Fibroblast of skin of left biceps (primary cell): ENCODE measurements at regions not wholly inside any gene's neighbourhood (a gene's known extent, or its start where the extent isn't known, plus 50 kb on each side); places are given as distances from the start of the nearest gene placed in this dataset.

ENCODE experiments used
- DNase-seq, 2 experiments: peaks; one replicate each; pipeline ENCODE4 v3.0.0-alpha.2; 2013; ENCODE audit warnings: low read depth in 2 of 2

DNA sequence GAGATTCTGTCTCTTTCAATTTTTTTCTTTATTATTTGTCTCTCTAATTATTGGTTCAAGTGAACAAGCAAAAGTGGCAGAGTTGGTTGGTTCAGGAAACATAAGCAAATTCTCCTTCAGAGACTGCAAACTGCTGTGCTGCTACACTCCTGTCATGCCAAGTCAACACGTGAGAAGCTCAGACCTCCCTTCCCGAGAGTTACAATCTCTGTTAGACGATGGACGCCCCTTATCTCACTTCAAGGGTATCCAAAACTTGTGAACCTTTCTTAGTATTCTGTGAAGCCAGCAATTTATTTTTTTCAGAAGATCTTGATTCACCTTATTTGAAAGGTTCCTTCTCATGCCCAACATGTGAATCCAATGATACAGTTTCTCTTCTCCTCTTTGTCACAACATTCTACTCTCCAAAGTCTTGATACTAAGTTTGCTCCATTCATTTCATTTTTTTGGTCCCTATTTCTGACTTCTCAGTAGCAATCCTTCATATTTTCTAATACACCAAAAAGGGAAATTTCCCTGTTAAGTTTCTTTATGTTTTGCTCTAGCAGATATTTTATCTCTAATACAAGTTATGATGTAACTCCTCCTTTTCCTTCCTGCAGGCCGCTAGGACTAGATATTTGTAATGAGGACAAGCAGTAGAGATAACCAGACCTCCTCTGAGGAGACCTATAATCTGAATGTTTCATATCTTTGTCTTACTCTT, 448.8 kb upstream of the CITED2 start:
- no peak for DNase-seq

DNA sequence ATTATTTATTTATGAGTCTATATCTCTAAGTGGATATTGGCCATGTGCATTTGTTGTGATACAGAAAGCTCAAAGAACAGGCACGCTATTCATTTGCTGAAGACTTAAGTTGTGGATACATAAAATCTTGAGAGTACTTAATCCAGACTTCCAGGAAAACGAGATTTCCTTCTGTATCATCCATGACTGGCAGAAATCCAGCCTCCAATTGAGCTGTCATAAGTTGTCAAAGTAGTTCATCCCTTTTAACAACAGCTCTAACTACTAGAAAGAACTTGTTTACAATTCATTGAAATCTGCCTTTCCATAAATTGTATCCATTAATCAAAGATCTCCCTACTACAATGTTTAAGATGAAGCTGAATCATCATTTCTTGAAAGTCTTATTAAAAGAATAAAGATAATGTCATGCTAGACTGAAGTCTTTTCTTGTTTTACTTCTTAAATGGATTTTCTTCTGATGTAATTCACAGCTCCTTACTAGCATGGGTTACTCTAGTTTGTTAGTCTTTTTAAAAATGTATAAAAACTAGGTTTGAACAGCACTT, 447.3 kb upstream of the CITED2 start:
- no peak for DNase-seq

DNA sequence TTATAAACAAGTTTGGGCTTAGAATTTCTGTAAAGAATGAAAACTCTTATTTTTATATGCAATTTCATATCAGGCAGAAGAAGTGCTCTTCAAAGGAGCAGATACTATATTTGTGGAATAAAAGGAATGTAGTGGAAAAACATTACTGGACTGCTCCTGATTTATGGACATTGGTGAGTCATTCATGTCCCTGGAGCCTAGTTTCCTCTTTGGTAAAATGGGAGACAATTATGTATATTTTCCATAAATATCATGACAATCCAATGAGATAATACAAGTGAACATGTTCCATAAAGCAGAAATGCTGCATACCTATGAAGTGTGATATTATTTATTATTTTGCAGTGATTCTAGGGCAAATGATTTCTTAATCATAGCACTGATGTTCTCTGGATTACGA, 445.8 kb upstream of the CITED2 start:
- peak; percentile 73 to 81 for DNase-seq

DNA sequence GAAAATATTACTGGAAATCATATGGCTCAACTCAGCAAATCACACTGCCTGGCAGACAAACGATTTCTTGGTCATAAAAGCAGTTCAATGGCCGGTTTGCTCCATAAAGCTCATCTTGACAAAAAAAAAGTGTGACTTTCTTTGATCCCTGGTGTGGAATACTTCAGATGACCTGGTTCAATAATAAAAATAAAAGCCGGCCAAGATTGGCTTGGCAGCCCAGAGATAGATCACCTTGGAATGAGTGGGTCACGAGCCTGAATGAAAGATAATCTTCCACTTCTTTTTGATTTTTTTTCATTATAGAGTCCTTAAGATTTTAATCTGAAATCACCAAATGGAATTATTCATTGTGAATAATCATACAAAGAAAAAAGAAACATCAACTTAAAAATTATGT, 445.3 kb upstream of the CITED2 start:
- DNase-seq = no peak

DNA sequence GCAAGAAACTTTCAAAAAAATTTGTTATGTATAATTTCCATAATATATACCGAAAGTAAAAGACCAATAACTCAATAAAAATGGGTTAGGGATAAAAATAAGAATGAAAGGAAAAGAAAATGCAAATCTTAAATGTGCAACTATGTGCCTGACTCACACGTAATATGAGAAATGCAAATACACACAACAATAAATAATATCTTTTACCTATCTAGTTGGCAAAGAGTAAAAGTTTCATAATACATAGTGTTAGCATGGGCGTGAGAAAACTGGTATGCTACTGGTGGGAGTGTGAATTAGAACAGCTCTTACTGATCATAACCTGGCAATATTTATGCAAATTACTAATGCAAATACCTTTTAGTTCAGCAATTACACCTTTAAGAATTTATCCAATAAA, 438.5 kb upstream of the CITED2 start:
- DNase-seq = no peak

DNA sequence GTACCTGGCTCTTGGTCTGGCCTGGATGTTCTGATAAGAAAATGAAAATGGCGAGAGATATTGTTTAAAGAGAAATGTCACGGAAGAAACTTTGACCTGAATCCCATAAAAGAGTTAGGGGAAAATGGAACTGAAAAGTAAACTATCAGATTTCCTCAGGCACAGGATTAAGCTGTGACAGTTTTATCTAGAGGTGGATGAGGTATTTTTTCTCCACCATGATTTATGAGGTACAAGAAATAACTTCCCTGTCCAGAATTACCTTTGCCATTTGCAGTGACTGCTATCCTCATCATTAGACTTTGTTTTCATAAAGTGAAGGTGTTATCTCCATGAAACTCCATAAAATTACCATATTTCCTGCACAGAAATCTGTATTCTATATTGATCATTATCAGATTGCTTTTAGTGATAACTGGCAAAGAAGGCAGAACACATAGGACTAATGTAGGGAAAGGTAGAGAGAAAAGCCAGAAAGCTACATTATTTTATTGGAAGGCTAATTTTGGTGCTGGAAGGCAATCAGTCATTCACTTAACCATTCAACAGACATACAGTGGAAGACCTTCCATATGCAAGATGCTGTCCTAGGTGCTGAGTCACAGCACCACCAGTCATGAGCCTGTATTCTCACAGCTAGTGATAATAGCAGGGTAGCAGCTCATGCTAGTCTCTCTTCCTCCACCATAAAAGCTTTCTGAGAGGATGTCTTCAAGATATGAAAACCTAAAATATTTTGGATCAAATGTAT, 427.3 kb upstream of the CITED2 start:
- DNase-seq = no peak

DNA sequence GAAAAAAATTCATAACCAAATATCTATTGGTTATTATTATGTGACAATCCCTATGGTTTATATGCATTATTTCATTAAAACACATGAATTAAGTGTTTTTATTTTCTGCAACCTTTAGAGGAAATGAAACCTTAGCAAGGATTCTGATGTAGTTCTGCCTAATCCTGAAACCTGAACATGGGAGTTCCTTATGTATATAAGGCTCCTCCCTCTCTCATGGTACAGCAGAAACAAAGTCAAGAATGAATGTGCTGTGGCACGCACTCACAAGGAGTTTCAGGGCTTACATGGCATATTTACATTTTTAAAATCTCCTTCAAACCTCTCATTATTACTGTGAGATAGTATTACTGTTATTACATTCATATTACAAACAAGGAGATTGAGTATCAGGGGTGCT, 426.4 kb upstream of the CITED2 start:
- no peak for DNase-seq

DNA sequence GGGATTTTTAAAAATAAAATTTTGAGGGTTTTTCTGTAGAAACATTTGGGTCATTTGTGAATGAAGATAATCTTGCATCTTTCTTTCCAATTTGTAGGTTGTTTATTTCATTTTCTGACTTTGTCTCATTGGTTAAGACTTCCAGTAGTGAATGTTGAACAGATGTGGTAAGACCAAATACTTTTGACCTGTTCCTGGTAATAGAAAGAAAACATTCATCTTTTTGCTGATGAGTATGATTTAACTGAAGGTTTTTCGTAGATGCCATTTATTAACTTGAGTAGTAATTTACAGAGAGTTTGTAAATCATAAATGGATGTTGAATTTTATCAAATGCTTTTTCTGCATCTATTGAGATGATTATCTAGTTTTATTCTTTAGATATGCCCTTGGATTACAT, 416.1 kb upstream of the CITED2 start:
- DNase-seq = no peak

DNA sequence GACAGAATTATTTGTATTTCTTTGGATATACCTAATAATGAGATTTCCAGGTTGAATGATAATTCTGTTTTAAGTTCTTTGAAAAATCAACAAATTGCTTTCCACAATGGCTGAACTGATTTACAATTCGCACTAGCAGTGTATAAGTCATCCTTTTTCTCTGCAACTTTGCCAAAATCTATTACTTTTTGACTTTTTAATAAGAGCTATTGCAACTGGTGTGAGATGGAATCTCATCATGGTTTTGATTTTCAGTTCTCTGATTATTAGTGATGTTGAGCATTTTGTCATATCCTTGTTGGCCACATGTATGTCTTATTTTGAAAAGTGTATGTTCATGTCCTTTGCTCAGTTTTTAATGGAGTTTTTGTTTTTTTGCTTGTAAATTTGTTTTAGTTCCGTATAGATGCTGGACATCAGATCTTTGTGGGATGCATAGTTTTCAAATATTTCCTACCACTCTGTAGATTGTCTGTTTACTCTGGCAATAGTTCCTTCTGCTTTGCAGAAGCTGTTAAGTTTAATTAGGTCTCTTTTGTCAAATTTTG, 409.8 kb upstream of the CITED2 start:
- no peak for DNase-seq

DNA sequence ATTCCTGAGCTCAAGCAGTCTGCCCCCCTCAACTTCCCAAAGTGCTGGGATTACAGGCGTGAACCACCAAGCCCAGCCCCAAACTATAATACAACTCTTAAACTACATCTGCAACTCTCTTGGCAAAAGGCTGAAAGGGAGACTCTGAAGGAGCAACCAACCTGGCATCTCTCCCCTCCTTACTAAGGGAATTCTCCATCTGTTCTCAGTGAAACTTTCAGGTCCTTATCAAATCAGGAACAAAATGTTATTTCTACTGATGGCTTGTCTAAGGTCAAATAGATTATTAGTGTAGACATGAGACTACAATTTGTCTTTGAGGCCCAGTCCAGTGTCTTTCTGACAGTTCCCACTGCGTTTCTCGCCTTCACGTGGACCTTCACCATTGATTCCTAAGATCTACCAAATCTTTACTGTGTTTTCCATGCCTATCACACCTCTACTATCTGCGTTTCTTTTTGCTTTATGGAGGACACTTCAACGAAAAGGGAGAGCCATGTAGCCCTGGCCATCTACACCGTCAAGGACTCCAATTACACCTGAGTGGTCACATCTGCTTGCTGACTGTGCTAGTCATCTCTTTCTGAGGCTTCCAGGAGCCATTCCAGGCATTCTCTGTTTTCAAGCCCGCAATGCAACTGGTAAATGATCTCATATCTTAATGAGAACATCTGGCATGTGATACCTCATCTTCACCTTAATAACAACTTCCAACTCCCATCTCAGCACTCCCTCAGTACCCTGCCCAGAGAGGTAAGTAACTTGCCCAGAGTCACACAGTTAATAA, 405.7 kb upstream of the CITED2 start:
- DNase-seq = no peak

DNA sequence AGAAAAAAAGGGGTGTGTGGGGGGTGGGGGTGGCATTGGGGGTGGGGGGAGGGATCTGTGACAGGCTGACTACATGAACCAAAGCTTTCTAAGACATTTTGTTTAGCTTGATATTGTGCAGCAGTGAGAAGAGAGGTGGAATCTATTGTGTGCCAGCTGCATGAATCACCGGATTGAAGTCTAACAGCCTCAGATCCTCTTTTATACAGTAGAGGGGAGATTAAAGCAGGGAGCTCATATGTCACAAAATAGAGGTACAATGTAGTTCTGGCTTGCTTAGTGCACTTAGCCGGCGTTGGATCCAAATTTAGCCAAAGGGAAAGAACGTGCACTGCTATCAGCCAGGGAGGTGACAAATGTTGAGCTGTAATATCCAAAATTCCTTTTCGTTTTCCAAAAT, 404.2 kb upstream of the CITED2 start:
- DNase-seq = no peak

DNA sequence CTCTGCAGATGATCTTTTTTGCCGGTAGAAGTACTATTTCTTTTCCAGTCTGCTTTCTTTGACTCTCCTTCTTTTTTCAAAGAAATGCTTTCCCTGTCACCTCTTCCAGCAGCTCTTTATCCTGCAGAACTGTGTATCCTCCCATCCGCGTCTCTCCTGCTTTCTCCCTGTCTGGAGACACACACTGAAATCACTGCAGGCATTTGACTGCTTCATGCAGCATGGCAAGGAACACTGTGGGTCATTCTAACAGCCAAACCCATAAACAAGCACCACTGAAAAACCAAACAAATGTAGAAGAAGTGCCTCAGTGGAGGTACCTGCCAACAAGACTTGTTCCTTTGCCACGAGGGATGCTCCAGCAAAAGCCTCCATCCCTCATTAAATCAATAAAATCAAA, 403.7 kb upstream of the CITED2 start:
- DNase-seq = no peak

DNA sequence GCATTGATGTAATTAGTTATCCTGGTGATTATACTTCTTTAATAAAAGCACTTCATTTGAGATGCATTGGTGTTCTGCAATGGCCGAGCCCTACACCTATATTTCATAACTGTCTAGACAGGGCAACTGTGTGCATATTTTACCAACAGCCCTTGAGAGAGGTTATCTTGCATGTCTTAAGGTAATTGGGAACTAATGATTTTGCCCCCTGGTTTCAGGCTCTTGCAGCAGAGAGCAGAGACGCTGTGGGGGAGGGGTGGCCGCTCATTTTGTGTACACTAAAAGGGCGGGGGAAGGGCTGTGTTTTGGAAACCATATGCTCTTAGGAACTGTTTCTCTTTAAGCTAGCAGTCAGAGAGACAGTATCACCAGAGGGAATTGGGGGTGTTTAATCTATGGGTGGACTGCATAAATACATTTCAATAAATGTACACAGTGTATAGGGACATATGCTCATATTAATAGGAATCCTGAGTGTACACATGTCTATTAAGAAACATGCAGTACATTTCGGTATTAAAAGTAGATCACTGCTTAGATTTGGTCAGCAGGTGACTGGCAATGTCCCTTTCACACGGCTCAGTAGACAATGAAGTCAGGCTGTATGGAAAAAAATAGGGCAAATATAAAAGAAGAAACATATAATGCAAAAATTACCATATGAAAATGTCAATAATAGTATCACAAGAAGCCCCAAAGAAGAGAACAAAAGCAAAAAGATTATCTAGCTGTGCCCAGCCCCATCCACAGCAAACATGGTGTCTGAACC, 402.9 kb upstream of the CITED2 start:
- DNase-seq = no peak

DNA sequence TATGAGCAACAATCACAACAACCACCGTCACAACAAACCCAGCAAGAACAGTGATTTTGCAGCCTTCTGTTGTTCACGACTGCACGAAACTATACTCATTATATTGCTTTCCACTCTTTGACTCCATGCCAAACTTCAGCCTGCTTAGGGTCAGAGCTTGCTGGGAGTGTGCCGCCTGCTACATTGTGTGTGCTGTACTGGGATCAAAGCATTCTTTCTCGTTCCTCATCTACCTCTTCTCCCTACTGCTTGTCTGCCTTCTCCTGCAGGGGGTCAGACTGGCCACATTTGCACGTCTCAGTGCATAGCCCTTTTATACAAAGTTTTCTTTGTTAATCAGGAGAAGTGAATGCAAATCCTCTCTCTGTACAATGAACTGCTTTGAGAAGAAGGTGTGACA, 401.6 kb upstream of the CITED2 start:
- no peak for DNase-seq

DNA sequence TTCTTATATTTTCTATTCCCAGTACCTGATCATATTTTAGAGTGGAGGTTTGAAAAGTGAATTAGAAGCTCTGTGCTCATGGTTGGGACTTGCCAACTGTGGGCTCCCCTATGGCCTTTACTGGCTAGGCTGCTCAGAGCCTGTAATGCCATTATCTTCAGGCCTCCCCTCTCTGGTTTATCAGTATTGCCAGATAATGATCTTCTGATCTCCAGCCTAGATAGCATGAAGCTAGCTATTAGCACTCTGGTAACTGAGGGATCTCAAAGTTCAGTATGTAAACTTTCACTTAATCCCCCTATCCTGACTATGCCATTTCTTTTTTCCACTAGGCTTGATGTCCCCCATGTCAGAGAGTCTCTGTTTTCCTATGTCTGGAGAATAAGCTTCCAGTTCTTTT, 393.7 kb upstream of the CITED2 start:
- DNase-seq = no peak

DNA sequence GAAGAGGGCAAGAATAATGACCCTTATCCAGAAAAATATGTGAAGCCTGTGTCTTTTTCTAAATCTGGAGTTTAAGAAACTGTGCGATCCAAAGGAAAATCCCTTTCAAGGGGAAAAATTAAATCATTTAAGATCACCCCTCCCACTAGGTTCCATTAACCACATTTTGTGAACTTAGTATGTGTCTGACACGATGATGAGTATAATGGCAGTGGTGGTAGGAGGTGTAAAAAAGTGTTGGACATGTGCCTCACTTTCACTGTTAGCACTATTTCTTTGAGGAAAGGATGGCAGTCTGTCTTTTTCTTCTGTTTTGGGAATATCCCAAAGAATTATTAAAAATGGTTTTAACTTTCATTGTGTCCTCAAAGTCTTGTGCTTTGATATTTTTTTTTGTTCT, 392.3 kb upstream of the CITED2 start:
- DNase-seq = no peak

DNA sequence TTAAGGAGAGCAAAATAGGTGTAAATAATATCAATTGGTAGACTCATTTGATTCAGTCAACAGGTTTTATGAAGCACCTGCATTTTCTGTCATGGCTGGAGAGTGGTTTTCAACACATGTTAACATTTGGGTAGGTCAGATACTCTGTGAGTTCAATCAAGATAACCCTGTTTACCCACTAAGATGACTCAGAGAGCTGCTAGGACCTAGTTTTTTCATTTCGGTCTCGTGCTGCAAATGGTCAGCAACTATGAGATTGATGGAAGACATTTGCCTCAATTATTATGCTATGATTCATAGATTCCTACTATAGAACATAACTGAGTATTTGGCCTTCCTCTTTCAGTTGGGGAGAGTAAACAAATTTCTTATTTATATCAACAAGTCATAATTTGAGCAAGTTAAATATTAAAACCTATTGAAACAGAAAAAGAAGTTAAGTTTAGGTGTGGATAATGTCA, 391.4 kb upstream of the CITED2 start:
- no peak for DNase-seq

DNA sequence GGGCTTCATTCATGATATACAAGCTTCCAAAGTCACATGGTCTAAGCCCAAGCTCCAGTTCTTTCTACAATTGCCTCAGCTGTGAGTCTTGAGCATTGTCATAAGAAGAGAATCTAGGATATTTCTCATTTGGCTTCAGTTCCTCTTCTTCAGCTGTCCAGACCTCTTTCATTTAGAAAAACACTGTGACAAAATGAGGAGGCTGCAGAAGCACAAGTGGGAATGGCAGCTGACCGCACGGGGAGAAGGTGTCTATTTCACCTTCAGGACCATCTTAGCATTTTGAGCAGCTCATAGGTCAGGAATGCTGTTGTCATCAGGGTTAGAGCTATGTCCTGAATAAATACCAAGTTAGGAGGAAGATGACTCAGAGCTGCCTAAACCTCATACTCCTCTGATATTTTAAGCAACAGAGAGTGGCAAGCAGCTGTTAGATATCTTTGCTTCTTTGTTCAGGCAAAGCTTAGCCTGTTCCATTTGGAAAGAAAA, 390.1 kb upstream of the CITED2 start:
- peak; percentile 95 to 96 for DNase-seq

DNA sequence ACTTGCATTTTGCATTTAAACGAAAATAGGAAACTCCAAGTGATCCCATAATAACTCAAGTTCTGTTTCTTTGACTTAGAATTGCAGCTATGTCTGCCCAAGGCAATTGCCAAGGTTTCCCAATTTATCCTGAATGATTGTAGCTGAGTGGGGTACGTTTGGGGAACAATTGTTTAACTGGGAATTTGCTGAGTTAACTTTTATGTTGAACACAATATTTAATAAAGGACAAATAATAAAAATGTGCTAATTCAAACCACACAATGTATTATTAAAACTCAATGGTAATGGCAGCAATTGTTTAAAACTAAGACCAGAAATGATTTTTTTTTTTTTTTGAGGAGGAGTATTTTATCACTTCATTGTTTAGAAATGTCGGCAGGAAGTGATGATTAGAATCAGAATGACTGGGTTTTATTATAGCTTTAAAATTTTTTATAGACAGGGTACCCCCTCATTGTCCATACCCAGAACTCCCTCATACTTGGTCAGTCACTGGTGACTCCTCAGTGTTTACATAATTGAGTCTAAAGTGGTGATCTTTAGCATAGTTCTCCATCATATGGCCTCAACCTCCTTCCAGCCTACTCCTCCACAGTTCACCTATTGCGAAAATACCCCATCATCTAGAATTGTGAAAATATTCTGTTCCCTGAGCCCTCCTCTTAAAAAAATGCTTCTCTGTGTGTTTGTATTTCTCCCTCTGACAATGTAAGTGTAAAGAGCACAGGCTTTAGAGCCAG, 389.2 kb upstream of the CITED2 start:
- no peak for DNase-seq

DNA sequence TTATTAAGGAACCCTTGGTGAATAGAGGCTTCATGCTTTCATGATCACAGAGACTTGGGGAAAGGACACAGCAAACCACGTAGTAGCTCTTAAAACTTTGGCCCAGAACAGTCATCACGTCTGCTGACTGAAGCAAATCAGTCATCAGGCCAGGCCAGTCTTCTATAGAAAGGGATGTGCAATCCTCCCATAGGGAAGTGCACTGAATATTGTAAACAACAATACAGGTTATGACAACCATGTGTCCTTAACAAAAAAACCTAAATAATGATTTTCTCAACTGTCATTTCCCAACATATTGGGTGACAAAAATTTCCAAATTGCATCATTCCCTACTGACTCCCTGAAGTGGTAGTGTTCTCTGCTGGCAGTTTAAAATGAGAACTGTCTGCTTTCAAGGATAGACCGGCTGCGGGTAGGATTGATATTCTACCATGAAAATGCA, 388.2 kb upstream of the CITED2 start:
- DNase-seq = no peak
